Activated CD4-positive, CD25-positive, alpha-beta regulatory T cell (primary cell): ENCODE measurements at regions not wholly inside any gene's neighbourhood (a gene's known extent, or its start where the extent isn't known, plus 50 kb on each side); places are given as distances from the start of the nearest gene placed in this dataset.
"Not testable (repeated sequence)": the region's sequence is repeated elsewhere in the genome, so short reads cannot be mapped to it uniquely, and the experiment has no call there.

Source experiments
- DNase-seq, 4 experiments: peaks; one replicate each; lab custom pipeline; 2025; lab: John Stamatoyannopoulos, UW

GRCh38 chr14:34381304-34381703 is 80.7 kb downstream of the SPTSSA start:
- not testable (repeated sequence) for DNase-seq

GRCh38 chr14:34380471-34380845 is 81.6 kb downstream of the SPTSSA start:
- DNase-seq: no peak

GRCh38 chr14:34379816-34380470 is 82.1 kb downstream of the SPTSSA start:
- DNase-seq: no peak

- DNase-seq: no peak
Observed at GRCh38 chr14:34376649-34377267, 85.3 kb downstream of the SPTSSA start.

GRCh38 chr14:34374998-34375740 is 86.9 kb downstream of the SPTSSA start:
- DNase-seq: no peak

- DNase-seq: no peak
Observed at GRCh38 chr14:34373191-34373590, 88.8 kb downstream of the SPTSSA start.

GRCh38 chr14:34372786-34373185 is 89.3 kb downstream of the SPTSSA start:
- no peak for DNase-seq

GRCh38 chr14:34369648-34370030 is 92.4 kb downstream of the SPTSSA start:
- DNase-seq: no peak

- no peak for DNase-seq
Observed at GRCh38 chr14:34368971-34369647, 92.9 kb downstream of the SPTSSA start.

- DNase-seq: no peak
Observed at GRCh38 chr14:34368115-34368970, 93.7 kb downstream of the SPTSSA start.

- no peak for DNase-seq
Observed at GRCh38 chr14:34365309-34365915, 96.6 kb downstream of the SPTSSA start.

GRCh38 chr14:34364201-34364600 is 97.8 kb downstream of the SPTSSA start:
- no peak for DNase-seq

GRCh38 chr14:34363733-34364134 is 98.3 kb downstream of the SPTSSA start:
- DNase-seq: no peak

- DNase-seq: no peak
Observed at GRCh38 chr14:34362641-34363251, 99.3 kb downstream of the SPTSSA start.

- DNase-seq: no peak
Observed at GRCh38 chr14:34361504-34362011, 100.5 kb downstream of the SPTSSA start.

- no peak for DNase-seq
Observed at GRCh38 chr14:34359420-34360117, 102.5 kb downstream of the SPTSSA start.

GRCh38 chr14:34356264-34356654 is 105.8 kb downstream of the SPTSSA start:
- DNase-seq: no peak

- no peak for DNase-seq
Observed at GRCh38 chr14:34355584-34356263, 106.3 kb downstream of the SPTSSA start.

- no peak for DNase-seq
Observed at GRCh38 chr14:34354556-34354955, 107.5 kb downstream of the SPTSSA start.
